ENCODE measurements at regions not wholly inside any gene's neighbourhood (a gene's known extent, or its start where the extent isn't known, plus 50 kb on each side); places are given as distances from the start of the nearest gene placed in this dataset.
A peak's percentile ranks its signal among the peaks of the same experiment; 100 is the strongest.

DNA sequence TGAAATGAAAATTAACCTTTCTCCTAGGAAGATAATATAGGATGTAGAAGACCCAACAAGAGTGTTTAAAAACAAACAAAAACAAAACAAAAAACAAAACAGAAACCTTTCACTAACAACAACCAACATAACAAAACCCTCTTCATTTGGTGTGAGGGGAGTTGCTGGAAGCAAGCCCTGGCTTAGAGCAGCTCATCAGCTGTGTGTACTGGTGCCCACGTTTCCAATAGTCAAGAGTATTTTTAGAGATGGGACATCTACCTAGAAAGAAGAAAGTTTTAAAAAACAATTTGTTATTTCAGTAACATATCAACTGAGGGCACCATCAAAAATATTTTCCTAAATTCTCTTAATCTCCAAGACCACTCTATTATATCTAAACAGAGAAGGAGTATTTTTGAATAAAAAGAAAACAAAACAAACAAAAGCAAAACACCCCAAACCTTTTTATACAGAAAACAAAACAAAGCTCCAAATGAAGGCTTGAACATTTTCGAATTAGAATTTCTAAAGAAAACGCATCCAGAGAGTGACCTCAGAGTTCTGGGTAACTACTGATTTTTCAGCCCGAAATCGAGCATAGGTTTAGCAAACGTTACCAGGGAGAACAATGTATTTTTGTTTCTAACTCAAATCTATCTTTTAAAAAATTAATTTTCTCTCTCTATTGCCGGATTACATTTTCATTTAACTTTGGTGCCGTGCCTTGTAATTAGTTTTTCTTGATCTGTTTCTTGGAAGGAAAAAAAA lies 134.6 kb downstream of the INSIG2 start:
- DNase-seq: no peak

DNA sequence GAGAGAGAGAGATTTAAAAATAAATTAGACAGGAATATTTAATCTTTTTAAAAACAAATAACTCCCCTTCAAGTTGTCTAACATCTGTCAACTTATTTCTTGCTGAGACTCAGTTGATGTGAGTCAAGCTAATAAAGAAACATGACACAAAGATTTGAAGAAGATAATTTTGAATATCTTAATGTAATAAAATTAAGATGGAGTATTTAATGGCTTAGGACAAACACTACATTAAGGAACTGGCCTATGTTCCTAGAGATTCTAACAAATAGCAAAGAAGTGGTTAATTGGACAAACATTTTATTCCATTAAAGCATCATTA lies 134.0 kb downstream of the INSIG2 start:
- DNase-seq: no peak

DNA sequence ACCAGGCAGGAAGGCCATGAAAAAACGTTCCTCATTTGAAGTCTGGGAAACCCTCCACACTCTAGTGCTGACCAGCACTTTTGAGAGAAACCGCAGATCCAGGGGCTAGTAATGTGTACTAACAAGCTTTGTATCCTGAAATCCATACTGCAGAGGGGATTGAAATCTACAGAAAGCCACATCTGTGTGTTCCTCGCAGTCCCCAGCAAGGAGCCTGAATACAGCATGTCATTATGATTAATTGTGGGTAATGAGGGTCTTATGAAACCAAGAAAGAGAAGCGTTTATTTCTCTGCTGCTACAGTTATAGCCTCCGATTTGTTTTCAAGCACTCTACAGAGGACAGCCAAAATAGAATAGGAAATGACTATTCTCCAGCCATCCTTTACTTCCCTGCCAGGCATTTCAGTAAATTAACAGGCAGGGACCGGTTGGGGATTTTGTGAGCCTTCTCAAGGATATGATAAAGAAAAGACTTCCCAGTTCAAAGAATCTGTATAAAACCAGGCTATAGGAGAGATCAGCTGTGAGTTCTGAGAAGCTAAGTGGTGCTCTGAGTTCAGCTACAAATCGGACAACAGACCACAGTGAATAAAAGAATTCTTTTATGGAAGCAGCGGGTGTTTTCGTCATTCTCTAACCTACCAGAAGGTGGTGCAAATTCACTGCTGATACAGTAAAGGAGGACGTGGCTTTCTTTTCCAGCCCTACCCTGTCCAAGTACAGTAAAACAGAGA lies 133.4 kb downstream of the INSIG2 start:
- no peak for DNase-seq

DNA sequence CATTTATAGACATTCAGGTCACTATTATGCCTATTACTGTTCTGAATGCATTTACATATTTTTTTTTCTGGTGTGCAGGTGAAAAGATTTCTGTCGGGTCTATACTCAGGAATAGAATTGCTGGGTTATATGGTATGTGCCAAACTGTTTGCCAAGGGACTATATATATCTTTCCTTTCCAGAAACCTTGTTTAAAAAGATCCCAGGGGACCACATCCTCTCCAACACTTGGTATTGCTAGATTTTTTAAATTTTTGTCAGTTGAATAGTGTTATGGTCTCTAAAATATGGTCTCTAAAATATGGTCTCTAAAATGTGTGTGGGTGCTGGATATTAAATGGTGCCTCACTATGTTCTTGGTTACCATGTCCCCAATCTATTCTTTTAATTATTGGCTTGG lies 131.3 kb downstream of the INSIG2 start:
- no peak for DNase-seq

DNA sequence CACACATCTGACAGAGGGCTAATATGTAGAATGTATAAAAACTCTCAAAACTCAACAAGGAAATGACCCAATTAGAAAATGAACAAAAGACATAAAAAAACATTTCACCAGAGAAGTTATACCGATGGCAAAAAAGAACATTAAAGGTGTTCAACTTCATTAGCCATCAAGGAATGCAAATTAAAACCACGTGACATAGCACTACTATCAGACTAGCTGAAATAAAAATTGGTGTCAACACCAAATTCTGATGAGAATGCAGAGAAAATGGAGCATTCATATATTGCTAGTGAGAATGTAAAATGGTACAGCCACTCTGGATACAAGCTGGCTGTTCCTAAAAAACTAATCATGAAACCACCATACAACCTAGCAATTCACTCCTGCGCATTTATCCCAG lies 128.0 kb downstream of the INSIG2 start:
- no peak for DNase-seq

DNA sequence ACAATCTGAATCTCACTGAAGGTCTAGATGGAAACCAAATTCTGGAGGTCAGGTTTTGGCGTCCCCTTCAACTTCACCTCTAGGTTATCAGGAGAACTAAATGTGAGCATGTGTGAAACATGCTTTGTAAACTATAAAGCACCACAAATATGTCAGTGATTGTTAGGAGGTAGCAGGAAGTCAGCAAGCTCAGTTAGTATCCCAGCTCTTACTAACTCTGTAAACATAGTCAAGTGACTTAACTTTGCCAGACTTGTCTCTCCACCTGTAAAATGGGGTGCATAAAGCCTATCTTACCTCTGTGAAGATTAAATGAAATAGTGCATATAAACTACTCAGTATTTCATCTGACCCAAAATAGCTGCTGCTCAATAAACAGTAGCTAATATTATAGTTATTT lies 121.5 kb downstream of the INSIG2 start:
- DNase-seq: no peak

DNA sequence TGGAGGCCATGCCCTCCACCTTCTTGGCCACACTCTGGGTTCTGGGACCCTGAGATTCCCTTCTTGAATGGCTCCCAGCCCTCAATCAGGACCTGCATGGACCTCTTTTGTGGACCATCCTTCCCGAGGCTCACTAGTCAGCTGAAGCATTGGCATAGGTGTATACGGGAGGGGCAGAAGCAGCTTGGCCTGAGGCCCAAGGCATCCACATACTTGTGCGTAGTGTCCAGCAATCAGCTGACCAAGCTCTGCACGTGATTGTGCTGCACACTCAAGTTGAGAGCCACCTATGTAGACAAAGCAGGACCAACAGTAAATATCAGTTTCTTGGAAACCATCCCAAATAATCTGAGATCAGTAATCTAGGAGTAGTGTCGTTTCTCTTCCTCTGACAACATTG lies 119.6 kb downstream of the INSIG2 start:
- DNase-seq: no peak

DNA sequence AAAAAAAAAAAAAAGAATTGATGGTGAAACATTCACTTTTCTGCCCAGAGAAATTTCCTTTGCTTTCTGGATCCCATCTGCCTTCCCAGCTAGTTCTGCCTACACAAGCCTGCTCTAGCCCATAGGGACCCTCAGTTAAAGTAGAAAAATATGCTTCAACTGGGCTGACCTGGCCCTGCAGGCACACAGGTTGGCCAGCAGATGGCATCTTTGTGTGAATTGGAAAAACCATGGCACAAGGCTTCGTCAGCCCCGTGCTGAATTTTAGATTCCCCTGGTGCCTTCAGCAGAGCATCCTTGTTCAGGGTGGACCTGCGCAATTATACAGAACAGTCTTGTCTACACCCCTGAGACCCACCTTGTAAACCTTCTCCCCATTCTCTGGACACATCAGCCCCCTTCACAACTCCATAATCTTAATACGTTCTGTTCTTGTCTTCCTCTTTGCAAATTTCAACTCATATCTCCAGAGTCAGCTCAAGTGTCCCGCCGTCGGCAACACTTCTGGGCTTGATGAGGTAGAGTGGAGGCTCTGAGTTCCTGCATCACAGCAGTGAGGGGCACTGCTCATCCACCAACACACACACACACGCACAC lies 114.5 kb downstream of the INSIG2 start:
- DNase-seq: no peak

DNA sequence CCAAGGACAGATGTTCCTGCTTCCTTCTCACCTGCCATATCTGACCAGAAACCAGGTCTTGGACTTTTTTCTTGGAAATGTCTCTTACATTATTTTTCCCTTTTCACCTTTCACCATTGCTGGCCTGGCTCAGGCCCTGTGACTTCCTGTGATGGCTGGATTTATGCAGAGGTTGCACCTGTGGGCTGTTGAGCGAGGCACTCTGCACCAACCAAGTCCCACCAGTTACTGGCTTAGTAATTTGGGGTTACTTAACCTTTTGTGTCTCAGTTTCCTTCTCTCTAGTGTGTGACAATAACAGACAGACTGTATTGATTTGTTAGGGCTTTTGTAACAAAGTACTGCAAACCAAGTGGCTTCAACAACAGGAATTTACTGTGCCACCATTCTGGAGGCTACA lies 110.0 kb downstream of the INSIG2 start:
- DNase-seq: no peak

DNA sequence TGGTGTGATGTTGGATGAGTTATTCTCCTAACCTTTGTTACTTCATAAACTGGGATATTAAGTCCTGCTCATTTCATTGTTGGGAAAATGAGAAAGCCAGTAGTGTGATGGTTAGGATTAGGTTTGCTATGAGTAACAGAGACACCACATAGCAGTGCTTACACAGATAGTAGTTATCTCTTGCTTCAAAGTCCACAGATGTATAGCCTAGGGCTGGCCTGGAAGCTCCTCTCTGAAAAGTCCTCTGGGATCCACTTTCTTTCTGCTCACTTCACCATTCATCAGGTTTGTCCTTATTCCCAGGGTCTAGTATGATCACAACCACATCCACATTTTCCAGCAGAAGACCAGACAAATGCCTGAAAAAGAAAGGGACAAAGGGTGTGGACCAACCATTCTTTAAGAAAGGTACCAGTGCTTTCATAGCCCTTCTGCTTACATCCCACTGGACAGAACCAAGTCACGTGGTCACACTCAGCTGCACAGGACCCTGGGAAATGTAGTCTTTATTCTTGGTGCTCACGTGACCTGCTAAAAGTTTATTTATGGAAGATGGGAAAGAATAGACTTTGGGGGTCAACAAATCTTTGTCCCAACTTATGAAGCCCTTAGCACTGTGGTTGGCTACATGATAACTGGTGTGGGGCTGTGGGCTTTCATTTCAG lies 108.9 kb downstream of the INSIG2 start:
- no peak for DNase-seq

DNA sequence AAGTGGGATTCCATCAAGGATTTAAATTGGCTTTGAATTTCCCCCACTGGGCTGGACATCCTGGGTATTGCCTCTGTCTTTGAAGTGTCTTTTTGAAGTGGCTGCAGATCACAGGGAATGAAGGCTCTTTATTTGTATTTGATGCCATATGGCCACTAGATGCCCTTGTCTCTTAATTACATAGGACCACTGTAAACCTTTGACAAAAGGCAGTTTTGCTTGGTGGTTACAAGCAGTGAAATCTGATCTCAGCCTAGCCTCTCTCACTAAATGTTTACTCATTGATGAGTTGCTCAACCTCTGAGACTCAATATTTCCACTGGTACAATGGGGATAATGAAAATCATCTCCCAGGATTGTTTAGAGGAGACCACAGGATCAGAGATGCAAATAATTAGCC lies 102.2 kb downstream of the INSIG2 start:
- no peak for DNase-seq

DNA sequence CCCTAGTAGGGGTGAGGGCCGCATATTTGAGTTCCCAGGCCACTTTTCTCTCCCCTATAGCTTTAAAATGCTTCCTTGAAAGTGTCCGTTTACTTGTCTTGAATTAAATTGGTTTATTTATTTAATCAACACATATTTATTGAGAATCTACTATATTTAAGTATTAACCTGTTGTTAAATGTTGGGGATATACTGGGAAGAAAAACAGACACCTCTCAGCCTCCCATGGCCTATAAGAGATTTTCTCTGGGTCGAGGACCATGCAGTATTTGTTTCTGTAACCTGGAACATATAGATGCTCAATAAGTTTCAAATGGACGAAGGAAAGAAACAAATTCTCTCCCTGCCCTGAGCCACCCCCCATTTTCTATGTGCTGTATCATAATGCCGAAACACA lies 98.6 kb downstream of the INSIG2 start:
- no peak for DNase-seq

DNA sequence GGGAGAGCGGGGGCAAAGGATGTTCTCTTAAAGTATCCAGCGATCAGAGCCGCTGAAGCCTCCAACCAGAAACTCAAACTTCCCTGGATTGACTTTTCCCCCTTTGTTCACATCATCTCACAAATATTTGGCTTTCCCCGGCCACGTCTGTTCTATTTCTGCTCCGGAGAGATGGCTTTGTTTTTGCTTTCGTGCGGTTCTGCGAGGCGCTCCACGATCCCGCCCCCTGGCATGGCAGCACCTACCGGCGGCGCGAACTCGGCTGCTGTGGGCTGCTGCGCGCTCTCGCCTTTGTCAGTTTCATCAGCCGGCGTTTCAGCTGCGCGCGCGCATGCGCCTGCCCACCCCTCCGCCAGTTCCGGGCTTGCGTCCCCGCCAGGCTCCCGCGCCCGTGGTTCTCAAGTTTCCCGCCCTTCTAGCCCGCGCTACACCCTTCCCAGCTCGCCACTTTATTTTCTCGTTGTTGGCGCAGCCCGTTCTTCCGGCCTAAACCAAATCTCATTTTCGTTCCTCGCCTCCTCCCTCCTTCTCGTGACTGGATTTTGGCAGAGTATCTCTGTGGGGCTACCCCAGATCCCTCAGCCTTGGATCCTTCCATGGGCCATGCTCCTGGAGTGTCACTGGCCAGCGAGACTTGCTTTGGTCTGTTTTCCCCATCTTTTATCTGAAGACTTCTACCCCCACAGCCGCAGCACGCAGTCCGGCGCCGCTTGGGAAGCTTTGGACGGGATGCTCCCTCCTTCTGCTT lies 98.0 kb downstream of the INSIG2 start:
- peak; percentile 13 for DNase-seq

DNA sequence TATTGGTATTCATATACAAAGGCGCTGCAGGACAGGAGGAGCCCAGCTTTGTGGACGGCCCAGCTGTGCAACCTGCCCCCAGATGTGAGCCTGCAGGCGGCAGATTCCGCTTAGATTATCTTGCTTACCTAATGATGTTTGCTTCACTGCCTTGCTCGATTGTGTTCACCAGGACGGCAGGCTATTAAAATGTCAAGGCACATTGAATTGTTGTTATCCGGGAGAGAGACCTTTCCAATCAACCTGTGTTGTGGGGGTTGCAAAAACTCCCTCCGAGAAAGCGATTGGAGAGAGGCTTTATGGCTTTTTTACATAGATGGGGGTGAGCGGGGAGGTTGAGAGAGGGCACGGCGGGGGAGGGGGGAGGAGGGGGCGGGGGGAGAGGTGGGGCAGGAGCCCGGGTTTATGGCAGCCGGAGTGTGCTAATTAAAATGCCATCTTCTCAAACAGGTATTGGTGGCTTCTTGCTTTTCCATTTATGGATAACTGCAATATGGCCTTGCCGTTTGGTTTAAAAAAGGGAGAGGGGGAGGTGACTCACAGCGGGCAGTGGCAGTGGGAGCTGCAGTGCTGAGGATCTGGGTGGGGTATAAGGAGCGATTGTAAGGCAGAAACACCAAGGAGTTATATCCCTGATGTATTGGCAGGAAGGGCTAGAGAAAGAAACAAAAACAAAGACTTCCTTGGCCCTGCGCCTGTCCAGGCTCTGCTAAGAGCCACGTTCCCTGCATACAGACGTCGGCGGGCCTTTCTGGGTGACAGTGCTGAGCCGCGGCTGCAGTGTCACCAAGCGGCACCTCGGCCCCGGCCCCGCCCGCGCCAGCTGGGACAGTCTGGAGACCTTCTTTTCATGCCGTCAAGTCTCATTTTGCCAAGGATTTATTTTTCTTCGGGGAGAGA lies 97.2 kb downstream of the INSIG2 start:
- DNase-seq: no peak

DNA sequence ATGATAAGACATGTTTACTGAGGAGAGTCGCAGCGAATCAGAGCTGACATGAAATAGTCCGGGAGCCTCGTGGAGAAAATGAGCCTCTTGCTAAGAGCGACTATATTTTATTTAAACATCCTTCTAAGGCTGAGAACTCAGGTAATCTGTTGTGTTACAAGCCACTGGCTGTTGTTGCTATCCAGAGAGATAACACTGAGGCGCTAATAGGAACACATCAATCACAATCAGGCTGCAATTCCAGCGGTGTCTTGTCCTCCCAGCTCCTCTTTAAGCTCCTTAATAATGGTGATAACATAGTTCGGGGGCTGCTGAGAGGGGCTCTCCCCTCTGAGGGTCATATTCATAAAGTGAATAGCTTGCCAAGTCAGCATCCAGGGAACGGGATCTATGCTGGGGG lies 95.1 kb downstream of the INSIG2 start:
- no peak for DNase-seq

DNA sequence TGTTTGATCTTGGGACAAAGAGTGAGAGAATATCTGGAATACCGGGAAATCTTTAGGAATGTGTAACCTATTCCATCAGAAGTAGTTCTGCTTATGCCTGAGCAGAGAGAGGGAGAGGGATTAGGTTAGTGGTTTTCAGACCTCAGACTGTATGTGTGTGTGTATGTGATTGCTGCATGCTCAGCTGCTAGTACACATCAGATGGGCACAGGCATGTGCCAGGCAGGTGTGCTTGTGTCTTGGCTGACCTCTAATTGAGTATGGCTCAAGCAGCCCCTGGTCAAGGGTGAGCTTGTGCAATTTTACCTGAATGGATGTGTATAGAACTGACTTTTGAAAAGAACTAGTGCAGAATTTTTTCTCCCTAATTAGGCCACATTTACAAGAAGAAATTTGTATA lies 91.2 kb downstream of the INSIG2 start:
- no peak for DNase-seq

DNA sequence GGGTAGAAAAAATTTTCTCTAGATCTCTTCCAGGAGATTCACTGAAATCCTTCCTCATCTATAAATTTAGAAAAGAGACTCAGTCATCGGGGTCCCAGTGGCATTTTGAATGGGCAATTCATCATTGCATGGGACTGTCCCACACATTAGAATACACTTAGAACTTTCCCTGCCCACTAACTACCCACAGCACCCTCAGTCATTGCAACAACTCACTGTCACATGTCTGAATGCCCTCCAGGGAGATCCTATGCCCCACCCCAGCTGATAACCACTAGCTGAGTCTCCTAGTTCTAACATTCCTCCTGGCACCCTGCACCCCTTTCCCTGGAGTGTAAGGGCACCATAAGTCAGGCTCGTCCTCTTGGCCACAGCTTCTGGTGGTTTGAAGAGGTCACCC lies 89.6 kb downstream of the INSIG2 start:
- DNase-seq: no peak

DNA sequence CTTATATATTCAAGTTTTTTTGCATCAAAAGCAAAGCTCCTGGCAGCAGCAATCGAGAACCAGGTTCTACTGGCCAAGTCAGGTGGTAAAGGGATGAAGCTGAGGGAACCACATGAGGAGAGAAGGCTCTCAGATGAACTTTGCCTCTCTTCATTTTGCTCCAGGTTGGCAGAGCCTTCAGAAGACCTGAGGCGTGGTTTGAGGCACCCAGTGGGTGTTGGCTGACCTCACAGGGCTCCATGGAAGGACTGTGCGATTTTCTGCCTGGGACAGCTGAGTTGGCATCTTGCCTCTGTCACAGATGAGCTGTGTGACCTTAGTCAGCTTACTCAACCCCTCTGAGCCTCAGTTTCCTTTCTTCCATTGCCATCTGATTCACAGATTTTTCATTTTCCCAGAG lies 89.0 kb downstream of the INSIG2 start:
- no peak for DNase-seq

DNA sequence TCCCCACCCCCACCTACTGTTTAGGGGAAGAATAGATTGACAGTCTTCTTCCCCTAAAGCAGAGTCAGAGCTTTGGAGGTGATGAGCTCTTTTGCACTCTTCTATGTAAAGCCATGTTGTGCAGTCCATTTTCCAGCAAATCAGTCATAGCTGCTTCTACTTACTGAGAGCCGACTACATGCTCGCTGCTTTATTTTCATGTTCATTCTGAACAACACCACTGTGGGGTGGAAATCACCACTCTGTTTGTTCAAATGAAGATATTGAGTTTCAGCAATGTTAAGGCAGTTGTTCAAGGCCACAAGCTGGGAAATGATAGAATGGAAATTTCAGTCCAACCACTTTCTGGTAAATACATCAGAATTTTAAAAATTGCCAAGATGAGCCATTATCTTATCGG lies 88.3 kb downstream of the INSIG2 start:
- DNase-seq: no peak

DNA sequence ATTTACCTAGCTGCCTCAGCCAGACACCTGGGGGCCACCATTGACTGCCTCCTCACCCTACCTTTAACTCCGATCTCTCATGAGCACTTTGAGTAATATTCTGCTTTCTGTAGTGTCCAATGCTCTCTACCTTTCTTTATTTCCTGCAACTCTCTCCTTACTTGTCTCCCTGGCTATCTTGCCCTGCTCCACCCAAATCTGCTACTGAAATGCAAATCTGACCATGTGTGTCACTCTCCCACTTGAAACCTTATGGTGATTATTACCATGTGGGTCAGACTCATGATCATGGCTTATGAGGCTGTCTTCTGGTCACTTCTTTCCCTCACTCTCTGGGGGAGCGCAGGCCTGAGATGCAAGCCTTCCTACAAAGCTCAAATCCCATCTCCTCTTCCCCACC lies 83.3 kb downstream of the INSIG2 start:
- no peak for DNase-seq

DNA sequence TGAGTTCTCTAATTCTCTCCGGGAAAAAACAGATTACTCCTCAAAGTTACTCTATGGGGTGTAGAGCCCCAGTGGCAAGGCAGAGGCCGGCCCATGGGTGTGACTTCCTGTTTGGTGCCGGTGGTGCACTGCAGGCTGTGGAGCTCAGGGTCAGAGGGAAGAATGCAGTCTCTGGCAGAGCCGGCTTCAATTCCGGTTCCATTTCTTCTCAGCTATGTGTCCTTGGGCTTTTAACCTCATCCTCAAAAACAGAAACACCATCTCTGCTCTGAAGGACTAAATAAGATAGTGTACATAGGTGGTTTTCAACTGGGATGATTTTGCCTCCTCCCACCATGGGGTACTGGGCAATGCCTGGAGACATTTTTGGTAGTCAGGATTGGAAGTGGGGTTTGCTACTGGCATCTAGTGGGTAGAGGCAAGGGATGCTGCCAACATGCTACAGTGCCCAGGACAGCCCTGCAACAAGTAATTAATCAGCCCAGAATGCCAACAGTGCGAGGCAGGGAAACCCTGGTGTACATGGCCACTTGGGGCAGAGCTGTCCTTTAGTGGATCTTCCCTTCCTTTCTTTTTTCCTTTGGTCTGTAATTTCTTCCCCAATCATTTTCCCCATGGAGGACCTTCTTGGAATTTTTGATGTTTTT lies 81.2 kb downstream of the INSIG2 start:
- DNase-seq: no peak

DNA sequence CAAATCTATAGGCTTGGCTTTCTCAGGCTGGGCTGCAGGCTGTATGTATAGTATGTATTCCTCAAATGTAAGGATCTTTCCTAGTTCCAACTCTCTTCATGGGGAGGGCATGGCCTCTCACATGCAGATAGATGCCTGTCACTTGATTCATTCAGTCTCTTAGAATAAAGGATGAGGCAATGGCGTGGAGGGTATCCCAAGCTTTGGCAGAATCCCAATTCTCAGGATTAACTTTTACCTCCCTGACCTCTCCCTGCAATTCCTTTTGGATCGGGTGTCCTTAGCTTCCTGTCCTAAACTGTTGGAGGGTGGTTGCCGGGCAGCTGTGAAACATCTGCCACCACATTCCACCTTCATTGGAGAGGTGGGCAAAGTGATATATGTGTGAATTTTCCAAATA lies 80.3 kb downstream of the INSIG2 start:
- no peak for DNase-seq
